ENCODE measurements at regions not wholly inside any gene's neighbourhood (a gene's known extent, or its start where the extent isn't known, plus 50 kb on each side); places are given as distances from the start of the nearest gene placed in this dataset.

DNA sequence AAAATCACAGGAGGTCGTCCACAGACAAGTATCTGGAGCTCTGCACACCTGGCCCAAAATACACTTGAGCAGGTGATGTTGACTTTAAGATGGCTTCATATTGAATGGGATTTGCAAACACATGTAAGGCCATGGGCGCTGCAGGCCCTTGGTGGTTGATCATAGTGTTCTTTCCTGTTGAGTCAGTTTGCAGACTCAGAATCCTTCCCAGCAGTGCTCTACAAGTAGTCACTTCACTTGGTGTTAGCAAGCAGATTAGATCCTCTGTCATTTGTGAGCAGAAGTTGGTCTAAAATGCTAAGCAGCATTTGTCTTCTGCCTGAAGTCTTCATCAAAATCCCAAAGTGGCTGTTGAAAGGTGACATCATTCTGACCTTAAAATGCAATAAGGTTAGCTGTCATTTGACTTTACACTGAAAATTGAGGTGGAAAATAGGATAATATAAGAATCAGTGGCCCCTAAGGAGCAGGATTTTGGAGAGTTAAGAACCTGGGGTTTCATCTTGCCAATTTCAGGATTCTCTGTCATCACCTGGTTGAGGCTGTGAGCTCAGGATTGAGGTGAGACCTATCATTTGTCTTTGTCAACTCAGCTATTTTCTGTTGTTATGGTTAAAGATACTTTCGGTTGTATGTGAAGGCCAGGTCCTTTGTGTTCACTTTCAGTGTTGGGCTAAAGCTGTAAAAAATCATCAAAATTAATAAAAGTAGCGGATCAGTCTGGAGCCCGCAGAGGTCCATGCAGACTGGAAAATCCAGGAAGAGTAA lies 114.5 kb downstream of the LRRC70 start:
- Histone ChIP-seq H2AFZ (ENCODE audit: low read depth, low read length) (no peak overlapping the region), H3K79me2 (ENCODE audit: low read length) (no peaks in the 10 kb centered on the region), H3K4me2 (ENCODE audit: low read length) (no peak overlapping the region), H4K20me1 (ENCODE audit: insufficient read depth, low read length) (no peaks in the 10 kb centered on the region), H3K36me3 (replicated peaks; ENCODE audit: low read depth, low read length) (no peaks in the 10 kb centered on the region), H3K4me1 (ENCODE audit: low read length) (peaks cover 13% of the 10 kb centered on the region), H3K9ac (ENCODE audit: low read length) (no peak overlapping the region), H3K27me3 (ENCODE audit: low read depth, low read length) (no peaks in the 10 kb centered on the region), H3K9me3 (ENCODE audit: insufficient read depth, low read length) (no peaks in the 10 kb centered on the region), H3K27ac (ENCODE audit: low read length) (no peak overlapping the region), H3K4me3 (ENCODE audit: low read length) (no peak overlapping the region)
- TF ChIP-seq, protein P1, sequence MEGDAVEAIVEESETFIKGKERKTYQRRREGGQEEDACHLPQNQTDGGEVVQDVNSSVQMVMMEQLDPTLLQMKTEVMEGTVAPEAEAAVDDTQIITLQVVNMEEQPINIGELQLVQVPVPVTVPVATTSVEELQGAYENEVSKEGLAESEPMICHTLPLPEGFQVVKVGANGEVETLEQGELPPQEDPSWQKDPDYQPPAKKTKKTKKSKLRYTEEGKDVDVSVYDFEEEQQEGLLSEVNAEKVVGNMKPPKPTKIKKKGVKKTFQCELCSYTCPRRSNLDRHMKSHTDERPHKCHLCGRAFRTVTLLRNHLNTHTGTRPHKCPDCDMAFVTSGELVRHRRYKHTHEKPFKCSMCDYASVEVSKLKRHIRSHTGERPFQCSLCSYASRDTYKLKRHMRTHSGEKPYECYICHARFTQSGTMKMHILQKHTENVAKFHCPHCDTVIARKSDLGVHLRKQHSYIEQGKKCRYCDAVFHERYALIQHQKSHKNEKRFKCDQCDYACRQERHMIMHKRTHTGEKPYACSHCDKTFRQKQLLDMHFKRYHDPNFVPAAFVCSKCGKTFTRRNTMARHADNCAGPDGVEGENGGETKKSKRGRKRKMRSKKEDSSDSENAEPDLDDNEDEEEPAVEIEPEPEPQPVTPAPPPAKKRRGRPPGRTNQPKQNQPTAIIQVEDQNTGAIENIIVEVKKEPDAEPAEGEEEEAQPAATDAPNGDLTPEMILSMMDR (IDR thresholded peaks at IDR 0.05; ENCODE audit: low read depth, low read length) = no peak
- TF ChIP-seq EZH2phosphoT487 (IDR thresholded peaks at IDR 0.05; ENCODE audit: low read depth) = no peak

DNA sequence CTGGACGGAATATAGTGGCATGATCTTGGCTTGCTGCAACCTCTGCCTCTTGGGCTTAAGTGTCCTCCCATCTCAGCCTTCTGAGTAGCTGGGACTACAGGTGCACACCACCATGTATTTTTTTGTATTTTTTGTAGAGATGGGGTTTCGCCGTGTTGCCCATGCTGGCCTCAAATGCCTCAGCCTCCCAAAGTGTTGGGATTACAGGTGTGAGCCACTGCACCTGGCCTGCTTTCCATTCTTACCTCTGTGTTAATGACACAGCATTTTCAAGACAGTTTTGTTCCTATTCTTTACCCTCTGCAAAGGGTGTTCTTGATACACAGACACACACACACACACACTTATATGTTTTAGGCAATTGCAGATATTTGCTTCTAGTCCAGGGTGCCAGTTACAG lies 113.3 kb downstream of the LRRC70 start:
- H3K9ac ChIP-seq (ENCODE audit: low read length) = no peak overlapping the region
- TF ChIP-seq, protein P1 (IDR thresholded peaks at IDR 0.05; ENCODE audit: low read depth, low read length) = no peak
- TF ChIP-seq EZH2phosphoT487 (IDR thresholded peaks at IDR 0.05; ENCODE audit: low read depth) = no peak
- no peak overlapping the region for H3K4me2 ChIP-seq (ENCODE audit: low read length)

DNA sequence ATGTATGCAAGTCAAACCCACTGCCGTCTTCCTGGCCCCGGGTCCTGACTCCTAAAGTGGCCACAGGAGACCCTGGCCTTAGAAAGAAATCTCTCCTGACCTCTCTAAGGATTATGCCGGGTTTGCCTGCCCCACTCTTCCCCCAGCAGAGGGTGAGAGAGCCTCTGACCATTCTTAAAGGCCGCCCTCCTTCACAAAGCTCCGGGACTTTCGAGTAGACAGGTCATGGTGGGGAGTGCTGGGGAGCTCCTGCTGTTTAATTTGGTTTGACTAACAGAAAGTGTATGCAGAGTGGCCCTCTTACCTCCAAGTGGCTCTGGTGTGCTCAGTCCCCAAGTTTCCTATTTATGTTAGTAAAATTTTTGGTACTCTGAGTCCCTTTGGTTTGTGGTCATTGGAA lies 111.8 kb downstream of the LRRC70 start:
- H3K4me2 ChIP-seq (ENCODE audit: low read length) = peak overlapping the region; percentile 42
- H3K9ac ChIP-seq (ENCODE audit: low read length) = no peak overlapping the region
- no peak for TF ChIP-seq EZH2phosphoT487 (IDR thresholded peaks at IDR 0.05; ENCODE audit: low read depth)
- TF ChIP-seq, protein P1 (IDR thresholded peaks at IDR 0.05; ENCODE audit: low read depth, low read length) = no peak
- H3K4me1 ChIP-seq (ENCODE audit: low read length) = peaks cover 13% of the 10 kb centered on the region
- no peak overlapping the region for H2AFZ ChIP-seq (ENCODE audit: low read depth, low read length)
- no peaks in the 10 kb centered on the region for H3K27me3 ChIP-seq (ENCODE audit: low read depth, low read length)
- no peaks in the 10 kb centered on the region for H3K36me3 ChIP-seq (replicated peaks; ENCODE audit: low read depth, low read length)
- H3K4me3 ChIP-seq (ENCODE audit: low read length) = peak overlapping the region; percentile 26; the same call in 1 of the 2 replicates
- H3K9me3 ChIP-seq (ENCODE audit: insufficient read depth, low read length) = no peaks in the 10 kb centered on the region
- no peaks in the 10 kb centered on the region for H4K20me1 ChIP-seq (ENCODE audit: insufficient read depth, low read length)
- peak overlapping the region; percentile 30 for H3K27ac ChIP-seq (ENCODE audit: low read length)
- no peaks in the 10 kb centered on the region for H3K79me2 ChIP-seq (ENCODE audit: low read length)

More for the DNA sequence above, 113.3 kb downstream of the LRRC70 start:
- no peaks in the 10 kb centered on the region for H4K20me1 ChIP-seq (ENCODE audit: insufficient read depth, low read length)
- no peaks in the 10 kb centered on the region for H3K79me2 ChIP-seq (ENCODE audit: low read length)
- H3K27ac ChIP-seq (ENCODE audit: low read length) = no peak overlapping the region
- no peaks in the 10 kb centered on the region for H3K27me3 ChIP-seq (ENCODE audit: low read depth, low read length)
- H3K36me3 ChIP-seq (replicated peaks; ENCODE audit: low read depth, low read length) = no peaks in the 10 kb centered on the region
- no peaks in the 10 kb centered on the region for H3K9me3 ChIP-seq (ENCODE audit: insufficient read depth, low read length)
- H3K4me1 ChIP-seq (ENCODE audit: low read length) = peaks cover 13% of the 10 kb centered on the region
- H3K4me3 ChIP-seq (ENCODE audit: low read length) = no peak overlapping the region
- no peak overlapping the region for H2AFZ ChIP-seq (ENCODE audit: low read depth, low read length)

DNA sequence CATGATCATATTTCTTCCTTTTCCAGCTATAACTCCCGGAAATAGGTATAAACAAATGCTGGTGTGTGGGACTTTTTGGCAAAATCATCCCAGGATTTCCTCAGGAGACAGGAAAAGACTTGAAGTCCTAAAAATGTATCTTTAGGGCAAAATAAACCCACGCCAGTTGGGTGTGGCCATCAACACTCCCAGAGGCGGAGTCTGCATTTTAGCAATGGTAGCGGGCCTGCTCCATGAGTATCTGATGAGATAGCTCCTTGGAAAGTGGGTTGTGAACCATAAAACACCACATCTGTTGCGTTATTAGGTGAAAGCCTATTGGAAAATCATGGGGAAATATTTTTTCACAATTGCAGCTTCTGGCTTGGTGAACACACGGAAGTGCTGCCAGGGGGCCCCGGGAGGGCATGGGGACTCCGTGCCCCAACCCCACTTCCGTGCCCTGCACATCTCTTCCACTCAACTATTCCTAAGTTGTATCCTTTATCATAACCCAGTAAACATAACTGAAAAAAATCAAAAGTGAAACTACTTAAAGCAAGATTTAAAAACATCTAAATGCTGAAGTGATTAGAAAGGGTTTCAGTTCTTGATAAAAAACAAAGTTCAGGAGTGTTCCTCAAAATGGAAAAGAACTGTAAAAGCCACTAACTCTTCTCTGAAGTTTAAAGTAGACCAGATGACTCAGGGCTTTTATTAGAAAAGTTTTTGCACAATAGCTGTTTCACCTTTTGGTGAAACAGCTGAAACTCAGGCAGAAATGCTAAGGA lies 111.2 kb downstream of the LRRC70 start:
- H3K9me3 ChIP-seq (ENCODE audit: insufficient read depth, low read length) = no peaks in the 10 kb centered on the region
- H2AFZ ChIP-seq (ENCODE audit: low read depth, low read length) = peak overlapping the region; percentile 62; the same call in 1 of the 2 replicates
- TF ChIP-seq, protein P1 (IDR thresholded peaks at IDR 0.05; ENCODE audit: low read depth, low read length) = no peak
- TF ChIP-seq EZH2phosphoT487 (IDR thresholded peaks at IDR 0.05; ENCODE audit: low read depth) = no peak
- peak overlapping the region; percentile 26 for H3K4me3 ChIP-seq (ENCODE audit: low read length)
- H3K79me2 ChIP-seq (ENCODE audit: low read length) = no peaks in the 10 kb centered on the region
- peak overlapping the region; percentile 42 for H3K4me2 ChIP-seq (ENCODE audit: low read length)
- H3K27ac ChIP-seq (ENCODE audit: low read length) = peak overlapping the region; percentile 30
- H4K20me1 ChIP-seq (ENCODE audit: insufficient read depth, low read length) = no peaks in the 10 kb centered on the region
- peaks cover 13% of the 10 kb centered on the region for H3K4me1 ChIP-seq (ENCODE audit: low read length)
- H3K27me3 ChIP-seq (ENCODE audit: low read depth, low read length) = no peaks in the 10 kb centered on the region
- H3K9ac ChIP-seq (ENCODE audit: low read length) = no peak overlapping the region
- H3K36me3 ChIP-seq (replicated peaks; ENCODE audit: low read depth, low read length) = no peaks in the 10 kb centered on the region
